ENCODE measurements at regions not wholly inside any gene's neighbourhood (a gene's known extent, or its start where the extent isn't known, plus 50 kb on each side); places are given as distances from the start of the nearest gene placed in this dataset.

- no peak for DNase-seq (ENCODE audit: low read depth in 4 of 4, low spot score in 1 of 4)
Observed at GRCh38 chr20:58162986-58163385, 65.5 kb downstream of the ANKRD60 start.

- no peak for DNase-seq (ENCODE audit: low read depth in 4 of 4, low spot score in 1 of 4)
Observed at GRCh38 chr20:58161192-58161591, 67.3 kb downstream of the ANKRD60 start.

- DNase-seq (ENCODE audit: low read depth in 4 of 4, low spot score in 1 of 4), result no peak
Observed at GRCh38 chr20:58160451-58161061, 67.9 kb downstream of the ANKRD60 start.

GRCh38 chr20:58155148-58155925 is 73.1 kb downstream of the ANKRD60 start:
- no peak for DNase-seq (ENCODE audit: low read depth in 4 of 4, low spot score in 1 of 4)

GRCh38 chr20:58154113-58154512 is 74.3 kb downstream of the ANKRD60 start:
- no peak for DNase-seq (ENCODE audit: low read depth in 4 of 4, low spot score in 1 of 4)

GRCh38 chr20:58153121-58153520 is 75.3 kb downstream of the ANKRD60 start:
- no peak for DNase-seq (ENCODE audit: low read depth in 4 of 4, low spot score in 1 of 4)

- no peak for DNase-seq (ENCODE audit: low read depth in 4 of 4, low spot score in 1 of 4)
Observed at GRCh38 chr20:58150772-58151171, 77.7 kb downstream of the ANKRD60 start.

- DNase-seq (ENCODE audit: low read depth in 4 of 4, low spot score in 1 of 4), result no peak
Observed at GRCh38 chr20:58149437-58150091, 78.9 kb downstream of the ANKRD60 start.

GRCh38 chr20:58148891-58149290 is 79.6 kb downstream of the ANKRD60 start:
- no peak for DNase-seq (ENCODE audit: low read depth in 4 of 4, low spot score in 1 of 4)

- no peak for DNase-seq (ENCODE audit: low read depth in 4 of 4, low spot score in 1 of 4)
Observed at GRCh38 chr20:58147628-58148370, 80.7 kb downstream of the ANKRD60 start.

- DNase-seq (ENCODE audit: low read depth in 4 of 4, low spot score in 1 of 4), result no peak
Observed at GRCh38 chr20:58146746-58147140, 81.7 kb downstream of the ANKRD60 start.

- DNase-seq (ENCODE audit: low read depth in 4 of 4, low spot score in 1 of 4), result no peak
Observed at GRCh38 chr20:58146081-58146745, 82.2 kb downstream of the ANKRD60 start.

GRCh38 chr20:58145506-58146080 is 82.9 kb downstream of the ANKRD60 start:
- DNase-seq (ENCODE audit: low read depth in 4 of 4, low spot score in 1 of 4), result no peak

- no peak for DNase-seq (ENCODE audit: low read depth in 4 of 4, low spot score in 1 of 4)
Observed at GRCh38 chr20:58144096-58144495, 84.4 kb downstream of the ANKRD60 start.

GRCh38 chr20:58143531-58143930 is 84.9 kb downstream of the ANKRD60 start:
- no peak for DNase-seq (ENCODE audit: low read depth in 4 of 4, low spot score in 1 of 4)

- DNase-seq (ENCODE audit: low read depth in 4 of 4, low spot score in 1 of 4), result no peak
Observed at GRCh38 chr20:58142843-58143185, 85.6 kb downstream of the ANKRD60 start.

- DNase-seq (ENCODE audit: low read depth in 4 of 4, low spot score in 1 of 4), result no peak
Observed at GRCh38 chr20:58141971-58142842, 86.2 kb downstream of the ANKRD60 start.

GRCh38 chr20:58141496-58141895 is 87.0 kb downstream of the ANKRD60 start:
- no peak for DNase-seq (ENCODE audit: low read depth in 4 of 4, low spot score in 1 of 4)

GRCh38 chr20:58140787-58141425 is 87.5 kb downstream of the ANKRD60 start:
- DNase-seq (ENCODE audit: low read depth in 4 of 4, low spot score in 1 of 4), result no peak

All from stimulated activated CD4-positive, alpha-beta T cell treated with anti-CD3 and anti-CD28 coated beads, Interleukin-1b, Interleukin-23, amount 100 ng/mL, for 24 hours (primary cell).